Fibroblast of lung (primary cell): ENCODE measurements at regions not wholly inside any gene's neighbourhood (a gene's known extent, or its start where the extent isn't known, plus 50 kb on each side); places are given as distances from the start of the nearest gene placed in this dataset.

Source experiments
- DNase-seq, 2 donors: peaks; one replicate each; pipeline versions ENCODE4 v3.0.0 to v3.0.0-alpha.2; 2010; ENCODE audit warnings: low read depth in 2 of 2
- H2AFZ ChIP-seq: 2 replicates; pipeline ENCODE4 v1.5.1; 2012; ENCODE audit warnings: low read length, control low read depth, inconsistent platforms
- H3K27ac ChIP-seq: 2 replicates; pipeline ENCODE4 v1.5.1; 2011; ENCODE audit warnings: low read length, control low read depth; ENCODE audit not compliant: insufficient read depth
- H3K27me3 ChIP-seq: 2 replicates; pipeline ENCODE4 v1.5.1; 2011; ENCODE audit warnings: mild to moderate bottlenecking, low read length; ENCODE audit not compliant: control insufficient read depth, insufficient read depth
- H3K36me3 ChIP-seq: 2 replicates; pipeline ENCODE4 v1.5.1; 2011; ENCODE audit warnings: low read length; ENCODE audit not compliant: control insufficient read depth, insufficient read depth
- H3K4me1 ChIP-seq: 2 replicates; pipeline ENCODE4 v1.5.1; 2011; ENCODE audit warnings: low read length; ENCODE audit not compliant: control insufficient read depth, insufficient read depth; ENCODE audit errors: extremely low read depth
- H3K4me2 ChIP-seq: 2 replicates; pipeline ENCODE4 v1.5.1; 2011; ENCODE audit warnings: low read length, control low read depth; ENCODE audit not compliant: insufficient read depth; ENCODE audit errors: extremely low read depth
- H3K4me3 ChIP-seq, 4 experiments: fragments of 200-600 bp in 1 of 4; sonication (generic) in 1 of 4; replicated peaks in 1 of 4; 2 replicates each; pipeline ENCODE4 v1.5.1; 2011 to 2016; ENCODE audit warnings: low read length in 4 of 4, low read depth in 3 of 4, mild to moderate bottlenecking in 3 of 4, control low read depth in 2 of 4, inconsistent platforms in 1 of 4, mixed read lengths in 1 of 4; ENCODE audit not compliant: insufficient read depth in 1 of 4; ENCODE audit errors: control extremely low read depth in 1 of 4
- H3K79me2 ChIP-seq: 2 replicates; pipeline ENCODE4 v1.5.1; 2012; ENCODE audit warnings: mild to moderate bottlenecking, low read length, inconsistent platforms; ENCODE audit not compliant: control insufficient read depth, insufficient read depth
- H3K9ac ChIP-seq: 2 replicates; pipeline ENCODE4 v1.5.1; 2011; ENCODE audit warnings: mild to moderate bottlenecking, low read length, control low read depth; ENCODE audit not compliant: insufficient read depth
- H3K9me3 ChIP-seq: 2 replicates; pipeline ENCODE4 v1.5.1; 2012; ENCODE audit warnings: low read depth, low read length; ENCODE audit not compliant: control insufficient read depth, insufficient read depth
- H4K20me1 ChIP-seq: 2 replicates; pipeline ENCODE4 v1.5.1; 2011; ENCODE audit warnings: low read length; ENCODE audit not compliant: control insufficient read depth, insufficient read depth; ENCODE audit errors: extremely low read depth
- EZH2 ChIP-seq: IDR thresholded peaks from 2 replicates; pipeline ENCODE4 v1.5.1; 2012; ENCODE audit warnings: low read length, control low read depth, mild to moderate bottlenecking; ENCODE audit errors: missing control alignments
- TF ChIP-seq, protein P1 (sequence below), 2 donors: IDR thresholded peaks in 1 of 2; conservative IDR thresholded peaks in 1 of 2; 1 replicate in 1 of 2; 2 replicates in 1 of 2; pipeline ENCODE4 v1.5.1; 2011 to 2012; ENCODE audit warnings: low read length in 2 of 2, control low read depth in 1 of 2, inconsistent platforms in 1 of 2, low read depth in 1 of 2, mild to moderate bottlenecking in 1 of 2

DNA sequence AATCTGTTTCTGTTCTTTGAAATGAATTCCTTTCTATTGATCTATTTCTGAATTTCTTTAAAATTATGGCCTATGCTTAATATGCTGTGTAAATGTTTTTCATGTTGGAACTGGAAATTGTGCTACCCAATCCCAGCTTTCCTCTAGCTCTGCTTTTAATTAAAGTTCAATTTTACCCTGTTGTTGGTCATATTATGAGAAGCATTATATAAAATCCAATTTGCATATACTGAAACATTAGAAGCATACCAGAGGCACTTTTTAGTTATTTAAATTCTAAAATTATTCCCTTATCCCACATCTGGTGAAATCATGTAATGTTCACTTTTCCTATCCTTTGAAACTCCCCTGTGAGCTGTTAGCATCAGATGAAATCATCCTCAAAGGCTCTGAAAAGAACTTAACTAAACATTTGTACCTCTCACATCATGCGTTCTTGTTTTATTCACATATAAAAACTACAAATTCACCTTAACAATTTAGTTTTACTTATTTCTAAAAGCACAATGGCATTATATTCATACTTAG, 160.6 kb upstream of the COL21A1 start:
- no peaks in the 10 kb centered on the region for H3K79me2 ChIP-seq
- no peak for DNase-seq
- TF ChIP-seq, protein P1, sequence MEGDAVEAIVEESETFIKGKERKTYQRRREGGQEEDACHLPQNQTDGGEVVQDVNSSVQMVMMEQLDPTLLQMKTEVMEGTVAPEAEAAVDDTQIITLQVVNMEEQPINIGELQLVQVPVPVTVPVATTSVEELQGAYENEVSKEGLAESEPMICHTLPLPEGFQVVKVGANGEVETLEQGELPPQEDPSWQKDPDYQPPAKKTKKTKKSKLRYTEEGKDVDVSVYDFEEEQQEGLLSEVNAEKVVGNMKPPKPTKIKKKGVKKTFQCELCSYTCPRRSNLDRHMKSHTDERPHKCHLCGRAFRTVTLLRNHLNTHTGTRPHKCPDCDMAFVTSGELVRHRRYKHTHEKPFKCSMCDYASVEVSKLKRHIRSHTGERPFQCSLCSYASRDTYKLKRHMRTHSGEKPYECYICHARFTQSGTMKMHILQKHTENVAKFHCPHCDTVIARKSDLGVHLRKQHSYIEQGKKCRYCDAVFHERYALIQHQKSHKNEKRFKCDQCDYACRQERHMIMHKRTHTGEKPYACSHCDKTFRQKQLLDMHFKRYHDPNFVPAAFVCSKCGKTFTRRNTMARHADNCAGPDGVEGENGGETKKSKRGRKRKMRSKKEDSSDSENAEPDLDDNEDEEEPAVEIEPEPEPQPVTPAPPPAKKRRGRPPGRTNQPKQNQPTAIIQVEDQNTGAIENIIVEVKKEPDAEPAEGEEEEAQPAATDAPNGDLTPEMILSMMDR (conservative IDR thresholded peaks at IDR 0.05 in 1 of 2, IDR thresholded peaks at IDR 0.05 in 1 of 2; ENCODE audit: low read depth in 1 of 2, low read length in 2 of 2) = no peak
- no peak for TF ChIP-seq EZH2
- H3K27ac ChIP-seq = no peak overlapping the region
- no peaks in the 10 kb centered on the region for H3K27me3 ChIP-seq
- H3K4me2 ChIP-seq = no peak overlapping the region
- no peak overlapping the region for H3K4me3 ChIP-seq
- no peaks in the 10 kb centered on the region for H4K20me1 ChIP-seq
- no peaks in the 10 kb centered on the region for H3K9me3 ChIP-seq
- no peaks in the 10 kb centered on the region for H3K36me3 ChIP-seq
- no peaks in the 10 kb centered on the region for H3K4me1 ChIP-seq
- no peak overlapping the region for H2AFZ ChIP-seq
- no peak overlapping the region for H3K9ac ChIP-seq

DNA sequence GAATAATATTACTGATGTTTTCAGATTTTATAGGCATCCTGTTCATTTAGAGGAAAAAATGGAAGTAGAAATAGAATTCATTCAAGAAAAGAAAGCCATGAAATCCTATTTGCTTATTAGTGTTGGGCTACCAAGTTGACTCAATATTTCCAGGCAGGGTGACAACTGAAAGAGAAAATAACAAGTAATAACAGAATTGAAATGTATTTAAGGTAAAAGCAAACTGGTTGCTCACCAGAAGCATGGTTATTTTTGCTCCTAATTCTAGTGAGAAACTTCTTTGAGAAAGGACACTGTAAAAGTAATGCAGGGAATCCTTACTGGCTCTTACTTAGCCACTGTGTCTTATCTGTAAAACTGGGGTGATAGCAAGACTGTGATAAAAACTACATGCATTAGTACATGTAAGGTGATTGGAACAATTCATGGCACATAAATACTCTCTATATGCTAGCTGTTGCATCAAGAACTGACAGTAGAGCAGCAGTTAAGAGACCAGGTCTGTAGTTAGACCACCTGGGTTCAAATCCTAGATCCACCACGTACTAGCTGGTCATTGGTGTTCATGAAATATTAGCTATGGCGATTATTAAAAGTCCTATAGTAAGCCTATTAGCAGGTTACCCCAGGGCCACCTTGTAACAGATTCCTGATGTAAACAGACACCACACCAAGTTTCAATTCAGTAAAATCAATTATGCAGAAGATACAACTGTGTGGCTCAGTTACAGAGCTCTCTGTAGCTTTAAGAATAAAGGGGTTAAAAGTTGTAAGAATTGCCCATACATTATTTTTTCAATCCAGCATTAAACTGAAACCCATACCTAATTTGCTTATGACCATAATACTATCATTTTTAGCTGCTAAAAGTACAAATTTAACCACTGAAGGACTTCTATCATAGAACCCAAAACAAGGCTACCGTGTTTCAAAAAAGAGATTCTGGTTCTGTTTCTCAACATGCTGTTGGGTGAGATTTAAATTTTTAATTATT, 159.2 kb upstream of the COL21A1 start:
- Histone ChIP-seq H3K4me1 (no peaks in the 10 kb centered on the region), H3K9ac (no peak overlapping the region), H3K36me3 (no peaks in the 10 kb centered on the region)

DNA sequence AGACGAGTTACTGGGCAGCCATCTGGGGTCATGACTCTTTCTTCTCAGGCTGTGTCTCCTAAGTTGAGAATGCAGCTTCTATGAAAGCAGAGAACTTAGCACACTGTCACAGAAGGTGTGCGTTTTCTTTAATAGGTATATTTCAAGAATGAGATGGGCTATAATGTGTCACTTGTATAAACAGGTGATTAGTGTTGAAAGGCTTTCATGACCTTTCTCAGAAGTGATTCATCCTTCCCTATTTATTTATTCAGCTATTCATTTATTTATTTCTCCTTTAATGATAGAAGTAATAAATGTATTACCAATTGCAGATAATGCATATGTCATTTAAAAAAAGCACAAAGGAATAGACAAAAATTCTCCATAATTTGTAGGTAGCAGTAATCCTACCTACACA, 157.2 kb upstream of the COL21A1 start:
- TF ChIP-seq EZH2 = no peak
- TF ChIP-seq, protein P1 (conservative IDR thresholded peaks at IDR 0.05 in 1 of 2, IDR thresholded peaks at IDR 0.05 in 1 of 2; ENCODE audit: low read depth in 1 of 2, low read length in 2 of 2) = no peak
- Histone ChIP-seq H3K9me3 (no peaks in the 10 kb centered on the region), H2AFZ (no peak overlapping the region), H3K79me2 (no peaks in the 10 kb centered on the region), H3K36me3 (no peaks in the 10 kb centered on the region), H4K20me1 (no peaks in the 10 kb centered on the region), H3K4me3 (no peak overlapping the region), H3K4me1 (no peaks in the 10 kb centered on the region), H3K27me3 (no peaks in the 10 kb centered on the region), H3K4me2 (no peak overlapping the region), H3K27ac (no peak overlapping the region), H3K9ac (no peak overlapping the region)
- DNase-seq = no peak

More for the DNA sequence above, 159.2 kb upstream of the COL21A1 start:
- no peak for DNase-seq
- H3K27ac ChIP-seq = no peak overlapping the region
- no peaks in the 10 kb centered on the region for H3K9me3 ChIP-seq
- no peak overlapping the region for H3K4me2 ChIP-seq
- H2AFZ ChIP-seq = no peak overlapping the region
- H3K4me3 ChIP-seq = no peak overlapping the region
- no peaks in the 10 kb centered on the region for H3K79me2 ChIP-seq
- H4K20me1 ChIP-seq = no peaks in the 10 kb centered on the region
- no peak for TF ChIP-seq EZH2
- no peaks in the 10 kb centered on the region for H3K27me3 ChIP-seq
